ENCODE measurements at regions not wholly inside any gene's neighbourhood (a gene's known extent, or its start where the extent isn't known, plus 50 kb on each side); places are given as distances from the start of the nearest gene placed in this dataset.

GRCh38 chr11:18865951-18866350, 73.3 kb downstream of the MRGPRX1 start:
- TF ChIP-seq TAF1 (IDR thresholded peaks at IDR 0.05; ENCODE audit: borderline replicate concordance, low read depth, low read length) (no peak), POLR2A (IDR thresholded peaks at IDR 0.05; ENCODE audit: low read depth, low read length) (no peak)

Measured in GM12892 (cell line).